Esophagus squamous epithelium (tissue), 4 donors: ENCODE measurements at regions not wholly inside any gene's neighbourhood (a gene's known extent, or its start where the extent isn't known, plus 50 kb on each side); places are given as distances from the start of the nearest gene placed in this dataset.

Experiments
- CTCF ChIP-seq, 6 experiments: fragments of 450-650 bp in 4 of 6; fragments of 200-600 bp in 2 of 6; sonication (generic) in 2 of 6; IDR thresholded peaks; one replicate each; pipeline ENCODE4 v1.5.1; 2016 to 2019; ENCODE audit warnings: antibody characterized with exemption in 6 of 6, mild to moderate bottlenecking in 4 of 6, moderate library complexity in 4 of 6
- POLR2A ChIP-seq, 4 donors: fragments of 450-650 bp; IDR thresholded peaks; one replicate each; pipeline ENCODE4 v1.6.1; 2017; ENCODE audit warnings: antibody characterized with exemption in 4 of 4, mild to moderate bottlenecking in 4 of 4, moderate library complexity in 3 of 4

GRCh38 chr1:87179851-87180519 lies 148.7 kb upstream of the LMO4 start:
- TF ChIP-seq POLR2A (IDR thresholded peaks at IDR 0.05) (no peak), CTCF (IDR thresholded peaks at IDR 0.05) (no peak)
